GM19467 (cell line): ENCODE measurements at regions not wholly inside any gene's neighbourhood (a gene's known extent, or its start where the extent isn't known, plus 50 kb on each side); places are given as distances from the start of the nearest gene placed in this dataset.

ENCODE experiments used
- ATAC-seq: cut with Tn5 transposase; IDR thresholded peaks from one replicate; pipeline ENCODE4 v1.9.1; 2021; ENCODE audit warnings: mild to moderate bottlenecking, moderate library complexity; ENCODE audit not compliant: unreplicated experiment

DNA sequence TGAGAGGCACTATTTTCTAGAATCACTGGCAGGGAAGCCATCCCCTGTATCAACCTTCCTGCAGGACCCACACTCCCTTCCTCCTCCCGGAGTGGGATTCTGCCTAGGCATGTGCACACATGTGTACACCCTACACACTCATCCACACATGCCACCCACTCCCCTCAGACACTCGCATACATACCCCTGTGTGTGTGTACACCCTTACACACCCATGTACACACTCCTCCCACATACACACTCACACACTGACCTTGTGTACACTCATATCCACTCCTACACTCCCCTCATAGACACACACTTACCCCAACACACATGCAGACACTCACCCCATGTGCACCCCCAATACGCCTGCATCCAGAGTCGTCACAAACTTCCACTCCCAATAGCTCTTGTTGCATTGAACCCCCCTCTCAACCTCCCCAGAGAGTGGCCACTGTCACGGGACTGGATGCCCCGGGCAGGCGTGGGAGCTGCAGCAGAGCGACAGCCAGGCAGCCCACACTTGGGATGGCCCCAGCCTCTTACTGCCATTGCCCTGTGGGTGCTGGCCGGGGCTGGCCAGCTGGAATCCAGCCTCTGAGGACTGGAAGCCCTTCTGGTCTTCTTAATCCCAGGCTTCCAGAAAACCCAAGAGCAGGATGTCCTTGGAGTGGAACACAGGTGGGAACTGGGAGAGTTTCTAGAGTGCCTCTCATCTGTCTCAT is 251.0 kb downstream of the LOXHD1 start:
- no peak for ATAC-seq

DNA sequence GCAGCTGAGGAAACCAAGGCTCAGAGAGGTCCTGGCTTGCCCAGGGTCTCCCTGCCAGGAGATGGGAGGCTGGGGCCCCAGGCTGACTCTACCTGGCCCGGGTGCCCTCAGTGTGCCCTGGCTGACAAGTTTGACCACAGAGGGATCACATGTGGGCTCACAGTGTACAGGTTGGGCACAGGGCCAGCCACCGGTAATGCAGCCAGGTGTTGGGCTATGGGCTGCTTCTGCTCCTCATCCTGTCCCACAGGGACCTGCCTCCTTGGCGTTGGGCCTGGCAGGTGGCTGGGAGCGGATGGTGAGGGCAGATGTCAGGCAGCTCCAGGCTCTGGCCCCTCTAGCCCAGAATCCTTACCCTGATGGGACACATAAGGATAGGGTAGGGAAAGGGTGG is 250.5 kb downstream of the LOXHD1 start:
- no peak for ATAC-seq

DNA sequence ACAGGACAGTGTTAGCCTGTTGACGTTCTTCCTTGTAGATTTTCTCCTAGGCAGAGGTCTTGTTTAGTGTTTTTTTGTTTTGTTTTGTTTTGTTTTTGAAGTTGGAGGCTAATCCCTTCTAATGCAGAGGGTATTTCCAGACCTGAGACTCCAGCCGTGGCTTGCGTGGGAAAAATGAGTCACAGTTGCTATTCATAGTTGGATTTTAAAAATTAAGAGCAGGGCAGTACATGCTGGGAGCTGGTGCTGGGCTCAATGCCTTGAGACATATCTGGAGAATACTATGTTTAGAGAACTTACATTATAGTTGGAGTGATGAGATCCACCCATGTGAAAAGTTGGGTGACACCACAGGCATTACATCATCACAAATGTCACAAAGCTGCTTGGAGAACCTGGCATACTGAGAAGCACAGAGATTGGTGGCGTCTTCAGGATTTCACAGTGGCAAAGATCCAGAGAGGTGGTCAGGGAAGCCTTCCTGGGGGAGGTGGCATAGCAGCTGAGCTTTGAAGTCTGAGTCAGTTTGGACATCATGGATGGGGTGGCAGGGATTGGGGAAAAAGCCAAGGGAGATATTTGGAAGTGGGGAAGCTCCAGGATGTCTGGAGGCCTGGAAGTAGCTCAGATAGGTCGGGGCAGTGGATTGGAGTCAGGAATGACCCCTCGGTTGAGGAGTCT is 249.4 kb downstream of the LOXHD1 start:
- ATAC-seq = no peak

DNA sequence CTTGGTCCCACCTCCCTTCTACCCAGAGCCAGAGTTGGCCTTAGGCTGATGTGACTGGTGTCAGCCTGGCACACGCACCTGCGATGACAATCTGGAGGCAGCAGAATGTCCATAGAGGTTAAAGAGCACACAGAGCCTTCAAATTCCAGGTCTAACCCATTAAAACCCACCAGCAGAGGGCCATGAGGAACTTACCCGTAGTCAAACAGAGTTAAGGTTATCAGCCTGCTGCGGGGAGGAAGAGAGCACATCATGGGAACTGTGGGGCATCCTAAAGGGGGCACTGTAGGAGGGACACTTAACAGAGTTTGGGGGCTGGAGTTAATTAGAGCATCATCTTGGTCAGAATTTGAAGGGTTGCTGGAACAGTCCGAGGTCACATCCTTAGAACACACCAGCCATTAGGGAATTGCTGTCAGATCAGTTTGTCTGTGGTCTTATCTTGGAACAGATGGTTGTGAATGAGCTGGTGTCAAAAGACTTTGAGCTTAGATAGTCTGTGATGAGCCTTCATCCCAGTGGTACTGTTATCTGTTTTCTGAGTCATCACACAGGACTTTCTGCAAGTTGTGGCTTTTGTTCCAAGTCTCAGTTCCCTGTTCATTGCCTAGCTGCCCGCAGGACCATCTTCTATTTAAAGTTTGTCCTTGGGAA is 248.6 kb downstream of the LOXHD1 start:
- no peak for ATAC-seq

DNA sequence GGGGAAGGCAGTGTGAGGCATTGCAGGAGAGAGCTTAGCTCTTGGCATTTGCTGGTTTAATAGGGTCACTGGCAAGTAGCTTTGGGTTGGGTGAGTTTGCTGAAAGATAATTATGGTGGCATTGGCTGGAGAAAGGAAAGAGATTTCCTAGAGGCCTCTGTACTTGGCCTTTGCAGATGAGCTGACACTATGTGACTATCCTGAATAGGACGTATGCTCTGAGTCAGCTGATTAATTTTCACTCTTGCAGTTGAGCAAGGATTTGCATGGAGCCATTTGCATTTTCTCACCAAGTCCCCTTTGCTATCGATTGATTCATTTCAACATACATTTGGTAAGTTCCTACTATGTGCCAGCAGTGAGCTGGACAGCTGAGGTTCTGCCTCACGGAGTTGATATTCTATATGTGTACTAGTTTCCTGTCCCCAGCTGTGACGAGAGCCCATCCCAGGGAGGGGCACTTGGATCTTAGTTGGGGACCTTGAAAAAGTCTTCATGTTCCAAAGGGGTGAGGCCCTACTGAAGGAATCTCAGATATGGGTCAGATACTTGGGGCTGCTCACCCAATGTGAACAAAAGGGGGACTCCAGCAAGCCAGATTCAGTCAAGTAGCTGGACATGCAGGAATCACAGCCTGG is 245.7 kb downstream of the LOXHD1 start:
- ATAC-seq = no peak

DNA sequence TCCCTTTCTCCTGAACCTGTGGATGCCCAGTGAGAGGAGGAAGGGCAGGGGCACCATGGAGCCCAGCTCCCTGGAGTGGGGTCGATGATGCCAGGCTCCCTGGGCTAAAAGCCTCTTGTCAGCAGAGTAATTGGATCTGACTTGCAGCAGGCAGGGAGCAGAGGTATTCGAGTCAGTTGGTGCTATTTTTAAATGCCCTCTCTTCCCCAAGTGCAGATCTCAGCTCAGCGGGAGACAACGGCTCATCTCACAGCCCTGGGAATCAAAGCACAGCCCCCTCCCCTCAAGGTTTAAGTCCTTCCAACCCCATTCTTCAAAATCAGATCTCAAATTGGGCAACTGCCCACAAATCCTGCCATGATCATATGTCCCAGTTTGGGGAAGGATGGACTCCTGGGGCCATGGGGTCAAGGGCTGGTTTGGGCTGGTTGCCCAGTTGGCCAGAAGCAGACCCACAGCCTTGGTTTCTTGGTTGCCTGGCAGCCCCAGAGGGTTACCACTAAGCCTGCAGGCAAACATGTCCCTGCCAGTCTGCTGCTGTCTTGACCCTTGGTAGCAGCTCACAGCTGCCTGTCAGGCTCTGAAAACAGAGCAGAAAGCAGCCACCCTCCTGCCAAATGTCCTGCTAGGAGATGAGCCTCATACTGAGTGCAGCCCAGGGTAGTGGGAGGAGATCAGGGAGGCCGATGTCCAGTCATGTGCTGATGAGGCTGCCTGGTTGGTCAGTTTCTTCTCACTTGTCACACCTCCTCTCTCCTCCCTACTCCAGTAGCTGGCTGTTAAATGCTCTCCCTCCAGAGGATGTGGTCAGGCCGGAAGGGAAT is 244.9 kb downstream of the LOXHD1 start:
- ATAC-seq = no peak

DNA sequence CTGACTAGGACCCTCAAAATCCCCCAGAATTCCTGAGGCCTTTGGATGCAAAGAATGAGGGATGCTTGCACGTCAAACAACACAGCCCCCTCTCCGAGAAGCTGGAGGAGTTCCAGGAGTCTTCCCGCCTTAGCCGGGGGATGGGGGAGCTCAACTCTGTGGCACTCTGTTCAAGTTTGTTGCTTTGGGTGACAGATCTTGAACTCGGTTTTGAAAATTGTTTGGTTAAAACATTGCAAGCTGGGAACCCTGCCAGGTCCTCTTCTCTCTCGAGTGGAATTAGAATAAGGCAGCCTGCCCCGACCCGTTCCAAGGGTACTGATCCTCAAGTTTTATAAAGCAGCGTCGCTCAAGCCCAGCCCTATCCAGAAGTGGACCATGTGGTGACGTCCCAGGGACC is 244.1 kb downstream of the LOXHD1 start:
- no peak for ATAC-seq

DNA sequence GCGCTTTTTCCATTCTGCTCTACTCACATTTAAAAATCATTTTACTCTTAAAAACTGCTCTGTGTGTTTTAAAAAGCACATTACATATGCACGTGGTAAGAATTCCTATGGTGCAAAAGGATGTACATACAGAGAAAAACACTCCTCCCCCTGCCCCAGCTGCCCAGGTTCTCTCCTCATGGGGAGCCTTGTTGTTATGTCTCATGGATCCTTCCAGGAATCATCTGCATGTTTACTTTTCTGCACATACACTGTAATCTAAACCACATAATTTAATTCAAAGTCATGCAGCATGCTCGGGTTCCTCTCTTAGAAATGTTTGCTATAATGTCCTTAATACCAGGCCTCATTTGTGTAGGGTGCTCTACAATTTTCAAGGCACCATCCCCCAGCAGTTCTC is 243.3 kb downstream of the LOXHD1 start:
- no peak for ATAC-seq

DNA sequence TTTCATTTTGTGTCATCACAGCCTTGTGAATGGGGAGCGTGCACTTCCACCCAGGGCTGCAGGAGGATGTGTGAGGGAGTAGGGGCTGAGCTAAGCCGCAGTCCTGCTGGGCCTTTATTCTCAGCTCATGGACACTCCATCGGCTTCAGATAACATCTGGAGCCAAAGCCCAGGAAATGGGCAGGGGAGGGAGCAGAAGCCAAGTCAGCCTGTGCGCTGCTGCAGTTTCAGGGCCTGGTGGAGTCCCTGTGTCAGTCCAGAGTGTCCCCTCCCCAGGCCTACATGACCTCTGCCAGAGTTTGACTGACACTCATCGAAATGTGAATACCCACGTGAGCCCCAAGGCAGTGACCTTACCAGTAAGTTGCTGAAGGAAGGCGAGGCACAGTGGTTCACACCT is 242.2 kb downstream of the LOXHD1 start:
- ATAC-seq = no peak

DNA sequence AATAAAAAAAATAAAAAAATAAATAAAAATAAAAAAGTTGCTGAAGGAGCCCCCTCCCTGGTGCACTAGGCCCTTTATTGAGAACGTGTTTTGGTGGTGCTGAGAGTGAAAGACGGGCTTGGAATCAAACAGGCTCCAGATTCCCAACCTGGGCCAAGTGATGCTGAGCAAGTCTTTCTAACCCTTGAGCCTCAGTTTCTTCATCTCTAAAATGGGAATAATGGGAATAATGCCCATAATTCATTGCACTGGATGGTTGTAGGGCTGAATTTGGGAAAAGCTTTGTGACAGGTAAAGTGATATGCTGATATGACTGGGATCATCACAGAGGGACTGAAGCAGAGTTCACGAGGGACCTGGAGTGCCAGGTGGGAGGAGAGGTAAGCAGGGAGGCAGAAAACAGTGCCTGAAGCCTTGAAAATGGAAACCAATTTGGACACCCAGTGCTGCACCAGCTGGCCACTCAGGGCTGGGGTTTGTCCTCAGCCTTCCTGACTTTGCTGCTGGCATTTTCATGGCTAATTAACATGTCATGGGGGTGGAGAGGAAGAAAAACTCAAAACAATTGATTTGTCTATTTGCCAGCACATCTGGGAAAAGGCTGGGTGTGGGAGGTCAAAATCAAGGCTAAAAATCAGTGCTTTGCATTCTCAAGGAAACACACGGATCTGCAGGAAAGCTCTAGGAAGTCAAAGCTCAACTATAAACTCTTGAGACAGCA is 241.3 kb downstream of the LOXHD1 start:
- no peak for ATAC-seq

DNA sequence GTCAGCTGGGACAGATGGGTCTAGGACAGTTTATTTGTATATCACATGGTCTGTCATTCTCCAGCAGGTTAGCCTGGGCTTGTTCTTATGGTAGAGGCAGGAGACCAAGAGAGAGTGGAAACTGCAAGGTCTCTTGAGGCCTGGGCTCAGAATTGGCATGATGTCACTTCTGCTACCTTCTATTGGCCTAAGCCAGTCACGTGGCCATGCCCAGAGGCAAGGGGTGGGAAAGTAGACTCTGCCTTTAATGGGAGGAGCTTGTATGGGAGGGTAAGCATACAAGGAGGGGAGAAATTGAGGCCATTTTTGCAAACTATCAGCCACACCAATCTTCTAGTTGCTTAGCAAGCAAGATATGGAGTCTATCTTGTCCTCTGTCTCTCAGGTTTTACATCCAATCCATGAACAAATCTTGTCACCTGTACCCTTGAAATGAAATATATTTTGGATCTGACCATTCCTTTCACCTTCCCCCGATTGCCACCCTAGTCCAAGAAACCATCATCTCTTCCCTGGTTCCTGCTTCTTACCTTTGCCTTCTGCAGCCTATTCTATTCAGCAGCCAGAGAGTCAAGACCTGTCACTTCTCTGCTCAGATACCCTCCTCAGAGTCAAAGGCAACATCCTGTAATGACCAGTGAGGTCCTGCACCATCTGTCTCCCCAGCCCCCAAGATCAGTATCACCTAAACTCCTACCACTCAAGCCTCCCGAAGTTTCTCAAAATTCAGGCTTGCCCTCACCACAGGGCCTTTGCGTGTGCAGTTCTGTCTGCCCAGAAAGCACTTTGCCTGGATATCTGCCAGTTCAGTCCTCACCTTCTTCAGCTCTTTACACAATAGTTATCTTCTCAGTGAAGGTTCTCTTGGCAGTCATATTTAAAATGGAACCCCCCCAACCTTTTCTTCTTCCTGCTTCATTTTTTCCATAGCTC is 240.0 kb downstream of the LOXHD1 start:
- ATAC-seq = peak; percentile 54

DNA sequence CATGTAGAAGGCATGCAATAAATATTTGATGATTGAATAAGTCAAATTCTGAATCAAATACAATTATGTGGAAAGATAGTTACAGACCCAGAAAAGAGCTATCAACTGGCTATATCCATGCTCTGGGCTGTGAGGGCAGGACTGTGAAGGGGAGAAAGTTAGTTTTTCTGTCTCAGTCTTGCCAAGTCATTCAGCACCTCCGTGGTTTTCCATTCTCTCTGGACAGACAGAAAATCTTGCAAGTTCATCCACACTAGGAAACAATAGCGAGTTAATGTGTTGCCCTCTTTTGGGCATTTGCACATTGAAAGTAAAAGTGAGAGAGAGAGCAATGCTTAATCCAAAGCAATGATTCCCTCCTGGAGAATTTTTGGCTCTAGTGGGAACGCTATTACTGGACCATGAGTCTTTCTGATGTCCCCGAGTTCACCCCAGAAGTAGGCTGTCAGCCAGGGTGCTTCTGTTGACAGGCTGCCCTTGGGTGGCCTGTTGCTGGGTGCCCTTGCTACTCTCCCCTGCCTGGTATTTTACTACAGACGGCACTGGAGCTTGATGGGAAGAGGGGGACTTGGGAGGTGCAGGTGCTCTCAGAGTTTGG is 238.3 kb downstream of the LOXHD1 start:
- ATAC-seq = no peak

DNA sequence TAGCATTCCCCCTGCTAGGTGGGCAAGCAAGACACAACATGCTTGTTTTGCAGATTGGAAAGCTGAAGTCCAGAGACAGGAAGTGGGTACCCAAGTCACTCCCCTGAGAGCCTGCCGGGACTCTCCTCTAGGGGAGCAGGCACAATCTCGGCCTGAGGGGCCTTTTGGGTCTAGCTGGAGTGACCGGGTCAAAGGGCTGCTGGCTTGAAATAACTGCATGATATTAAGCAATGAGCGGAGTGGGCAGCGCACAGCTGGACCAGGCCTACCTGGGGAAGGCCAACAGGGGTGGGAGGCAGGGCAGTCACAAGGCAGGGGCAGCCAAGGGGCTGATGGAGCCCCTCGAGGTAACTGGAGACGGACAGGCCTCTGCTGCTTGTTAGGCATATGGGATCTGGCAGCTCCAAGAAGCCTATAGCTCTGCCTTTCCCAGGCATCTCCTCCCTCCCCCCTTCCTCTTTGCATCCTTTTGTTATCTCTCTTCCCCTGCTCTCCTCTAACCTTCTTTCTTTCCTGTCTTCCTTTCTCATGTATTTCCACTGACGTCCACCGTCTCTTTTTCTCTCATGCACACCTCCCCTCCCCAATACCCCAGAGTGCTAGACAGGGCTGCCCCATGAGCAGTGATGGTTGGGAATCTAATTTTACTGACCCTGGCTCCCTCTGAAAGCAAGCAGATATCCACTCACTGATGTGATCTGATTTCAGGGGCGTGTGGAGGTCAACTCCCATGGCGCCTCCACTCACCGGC is 237.5 kb downstream of the LOXHD1 start:
- ATAC-seq = no peak

DNA sequence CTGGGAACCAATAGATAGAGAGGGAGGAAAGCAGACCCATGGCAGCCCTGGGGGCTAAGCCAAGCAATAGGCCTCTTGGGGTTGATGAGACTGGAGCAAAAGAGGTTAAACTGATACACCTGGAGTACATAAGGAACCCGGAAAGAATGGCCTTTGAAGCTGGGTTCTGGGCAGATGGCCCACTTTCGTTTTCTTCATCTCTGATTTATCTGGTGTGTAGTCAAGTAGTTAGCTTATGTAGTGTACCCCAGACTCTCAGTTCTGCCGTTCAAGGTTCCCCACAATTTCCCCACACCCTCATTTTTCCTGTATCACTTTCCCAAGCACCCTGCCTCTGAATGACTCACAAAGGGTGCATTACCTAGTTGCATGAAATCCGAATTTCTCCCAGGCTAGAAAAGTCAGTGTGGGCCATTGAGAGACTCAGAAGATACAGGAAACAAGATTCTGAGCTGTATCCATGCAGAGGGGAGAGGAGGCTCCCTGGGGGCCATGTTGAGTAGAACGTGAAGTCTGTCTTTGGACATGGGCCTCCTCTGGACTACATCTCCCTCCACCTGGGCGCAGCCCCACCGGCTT is 235.0 kb downstream of the LOXHD1 start:
- ATAC-seq = no peak

DNA sequence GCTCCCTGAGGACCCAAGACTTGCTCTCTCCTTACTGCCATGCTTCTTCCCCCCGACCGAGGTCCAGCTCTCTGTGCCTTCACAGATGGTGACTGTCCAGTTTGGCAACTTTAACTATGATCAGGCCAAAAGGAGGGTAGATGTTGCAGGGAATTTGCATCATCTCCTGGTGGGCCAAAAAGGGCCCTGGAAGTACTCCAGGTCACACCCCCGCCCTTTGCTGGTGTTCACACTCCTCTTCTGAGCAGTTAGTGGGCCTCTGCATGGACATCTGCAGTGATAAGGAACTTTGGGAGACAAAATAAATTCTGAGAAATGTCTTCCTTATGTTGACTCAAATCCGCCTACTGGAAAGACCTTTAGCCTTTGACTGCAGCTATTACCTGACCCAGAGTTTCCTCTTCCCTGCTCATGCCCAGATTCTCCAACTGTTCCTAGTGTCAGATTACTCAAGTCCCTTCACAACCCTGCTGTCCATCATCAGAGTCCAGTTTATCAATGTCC is 234.4 kb downstream of the LOXHD1 start:
- ATAC-seq = no peak

DNA sequence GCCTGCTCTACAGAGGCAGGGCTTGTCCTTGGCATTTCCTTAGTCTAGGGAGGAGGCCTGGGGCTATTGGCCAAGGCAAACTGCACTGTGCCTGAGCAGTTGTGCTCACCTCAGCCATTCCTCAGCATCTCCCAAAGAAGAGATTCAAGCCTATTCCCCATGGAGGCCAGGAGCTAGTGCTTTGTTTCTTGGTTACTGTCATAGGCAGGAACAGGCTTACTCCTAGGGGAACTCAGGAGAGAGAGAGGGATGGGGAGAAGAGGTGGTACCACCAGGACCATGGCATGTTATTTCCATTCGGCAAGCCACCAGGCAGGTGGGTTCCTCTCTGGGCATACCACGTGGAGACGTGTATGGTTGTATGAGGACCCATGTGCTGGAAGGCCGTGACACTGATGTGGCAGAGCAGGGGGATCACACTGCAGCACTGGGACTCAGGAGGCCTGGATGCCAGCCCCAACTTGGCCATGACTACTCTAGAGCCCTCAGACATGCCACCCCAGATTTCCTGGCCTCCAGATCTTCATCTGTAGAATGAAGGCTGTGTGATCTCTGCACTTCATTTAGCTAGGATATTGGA is 233.7 kb downstream of the LOXHD1 start:
- ATAC-seq = no peak

DNA sequence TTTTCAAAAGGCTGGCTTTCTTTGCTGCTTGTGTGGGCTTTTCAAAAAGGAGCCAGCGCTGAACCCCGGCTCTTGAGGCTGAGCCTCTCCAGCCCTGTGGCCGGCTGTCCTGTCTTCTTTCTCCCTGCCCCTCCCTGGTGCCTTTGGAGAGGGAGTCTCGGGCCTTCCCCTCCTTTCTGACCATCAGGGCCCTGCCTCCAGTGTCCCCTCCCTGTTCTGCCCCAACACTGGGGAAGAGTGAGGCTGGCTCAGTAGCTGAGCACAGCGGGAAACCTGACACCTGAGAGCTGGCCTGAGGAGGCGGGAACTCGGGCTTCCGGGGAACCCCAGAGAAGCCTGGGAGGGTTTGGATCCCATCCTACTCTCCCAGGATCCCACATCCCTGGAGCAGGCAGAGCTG is 232.1 kb downstream of the LOXHD1 start:
- ATAC-seq = no peak
